ENCODE measurements at regions not wholly inside any gene's neighbourhood (a gene's known extent, or its start where the extent isn't known, plus 50 kb on each side); places are given as distances from the start of the nearest gene placed in this dataset.
"Not testable (repeated sequence)": the region's sequence is repeated elsewhere in the genome, so short reads cannot be mapped to it uniquely, and the experiment has no call there.

DNA sequence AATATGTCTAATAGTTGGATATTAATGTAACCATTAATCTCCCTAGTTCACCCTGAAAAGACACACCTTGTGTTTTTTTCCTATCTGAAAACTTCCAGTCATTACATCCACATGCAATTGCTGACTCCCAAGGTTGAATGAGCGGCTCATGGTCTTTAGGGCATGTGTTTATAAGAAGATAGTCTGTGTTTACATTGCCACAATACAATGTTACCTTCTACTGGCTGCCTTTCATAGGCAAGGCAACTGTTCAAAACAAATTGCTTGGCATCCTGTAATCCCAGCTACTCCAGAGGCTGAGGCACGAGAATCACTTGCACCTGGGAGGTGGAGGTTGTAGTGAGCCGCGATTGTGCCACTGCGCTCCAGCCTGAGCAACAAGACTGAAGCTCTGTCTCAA lies 52.6 kb upstream of the GPCPD1 start:
- CTCF ChIA-PET: no interaction called here
- BruUV-seq (replicated peaks): no TSS peak
- no peak overlapping the region for H3K27ac Mint-ChIP-seq (ENCODE audit: unreplicated experiment)
- TF ChIP-seq, protein P1, sequence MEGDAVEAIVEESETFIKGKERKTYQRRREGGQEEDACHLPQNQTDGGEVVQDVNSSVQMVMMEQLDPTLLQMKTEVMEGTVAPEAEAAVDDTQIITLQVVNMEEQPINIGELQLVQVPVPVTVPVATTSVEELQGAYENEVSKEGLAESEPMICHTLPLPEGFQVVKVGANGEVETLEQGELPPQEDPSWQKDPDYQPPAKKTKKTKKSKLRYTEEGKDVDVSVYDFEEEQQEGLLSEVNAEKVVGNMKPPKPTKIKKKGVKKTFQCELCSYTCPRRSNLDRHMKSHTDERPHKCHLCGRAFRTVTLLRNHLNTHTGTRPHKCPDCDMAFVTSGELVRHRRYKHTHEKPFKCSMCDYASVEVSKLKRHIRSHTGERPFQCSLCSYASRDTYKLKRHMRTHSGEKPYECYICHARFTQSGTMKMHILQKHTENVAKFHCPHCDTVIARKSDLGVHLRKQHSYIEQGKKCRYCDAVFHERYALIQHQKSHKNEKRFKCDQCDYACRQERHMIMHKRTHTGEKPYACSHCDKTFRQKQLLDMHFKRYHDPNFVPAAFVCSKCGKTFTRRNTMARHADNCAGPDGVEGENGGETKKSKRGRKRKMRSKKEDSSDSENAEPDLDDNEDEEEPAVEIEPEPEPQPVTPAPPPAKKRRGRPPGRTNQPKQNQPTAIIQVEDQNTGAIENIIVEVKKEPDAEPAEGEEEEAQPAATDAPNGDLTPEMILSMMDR (IDR thresholded peaks at IDR 0.05; ENCODE audit: unreplicated experiment): no peak
- H3K36me3 Mint-ChIP-seq (ENCODE audit: insufficient read depth, unreplicated experiment): no peaks in the 10 kb centered on the region
- H3K4me3 Mint-ChIP-seq (ENCODE audit: low read depth, unreplicated experiment): no peak overlapping the region
- H3K9me3 Mint-ChIP-seq (ENCODE audit: low read depth, unreplicated experiment): no peaks in the 10 kb centered on the region
- intact Hi-C loops (cut with micrococcal nuclease; ENCODE audit: unreplicated experiment): no loop called here
- no peaks in the 10 kb centered on the region for H3K4me1 Mint-ChIP-seq (ENCODE audit: low read depth, unreplicated experiment)
- peaks cover 2% of the 10 kb centered on the region for H3K27me3 Mint-ChIP-seq (ENCODE audit: unreplicated experiment)
- no peak for DNase-seq

DNA sequence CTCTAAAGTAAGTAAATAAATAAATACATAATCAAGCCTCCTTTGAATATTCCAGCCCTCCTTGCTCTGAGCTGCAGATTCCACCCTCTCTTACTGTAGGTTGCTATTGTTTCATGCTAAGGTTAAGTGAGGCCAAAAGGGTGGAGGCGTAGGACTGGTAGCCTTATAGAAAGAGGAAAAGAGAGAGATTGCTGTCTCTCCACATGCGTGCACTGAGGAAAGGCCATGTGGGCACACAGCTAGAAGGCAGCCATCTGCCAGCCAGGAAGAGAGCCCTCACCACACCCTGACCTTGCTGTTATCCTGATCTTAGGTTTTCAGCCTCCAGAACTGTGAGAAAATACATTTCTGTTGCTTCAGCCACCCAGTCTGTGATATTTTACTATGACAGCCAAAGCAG lies 52.0 kb upstream of the GPCPD1 start:
- H3K27me3 Mint-ChIP-seq (ENCODE audit: unreplicated experiment): no peaks in the 10 kb centered on the region
- H3K27ac Mint-ChIP-seq (ENCODE audit: unreplicated experiment): no peak overlapping the region
- no TSS peak for BruUV-seq (replicated peaks)
- CTCF ChIA-PET: no interaction called here
- H3K36me3 Mint-ChIP-seq (ENCODE audit: insufficient read depth, unreplicated experiment): peaks cover under 1% of the 10 kb centered on the region
- H3K4me3 Mint-ChIP-seq (ENCODE audit: low read depth, unreplicated experiment): no peak overlapping the region
- peaks cover 1% of the 10 kb centered on the region for H3K4me1 Mint-ChIP-seq (ENCODE audit: low read depth, unreplicated experiment)
- TF ChIP-seq, protein P1 (IDR thresholded peaks at IDR 0.05; ENCODE audit: unreplicated experiment): no peak
- intact Hi-C loops (cut with micrococcal nuclease; ENCODE audit: unreplicated experiment): no loop called here
- no peak for DNase-seq
- H3K9me3 Mint-ChIP-seq (ENCODE audit: low read depth, unreplicated experiment): no peaks in the 10 kb centered on the region

DNA sequence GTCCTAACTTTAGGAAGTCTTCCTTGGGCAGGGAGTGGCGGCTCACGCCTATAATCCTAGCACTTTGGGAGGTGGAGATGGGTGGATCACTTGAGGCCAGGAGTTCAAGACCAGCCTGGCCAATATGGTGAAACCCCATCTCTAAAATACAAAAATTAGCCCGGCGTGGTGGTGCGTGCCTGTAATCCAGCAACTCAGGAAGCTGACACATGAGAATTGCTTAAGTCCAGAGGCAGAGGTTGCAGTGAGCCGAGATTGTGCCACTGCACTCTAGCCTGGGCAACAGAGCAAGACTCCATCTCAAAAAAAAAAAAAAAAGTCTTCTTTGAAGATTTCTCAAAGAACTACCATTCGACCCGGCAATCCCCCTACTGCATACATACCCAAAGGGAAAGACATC lies 50.0 kb upstream of the GPCPD1 start:
- H3K36me3 Mint-ChIP-seq (ENCODE audit: insufficient read depth, unreplicated experiment); H3K27me3 Mint-ChIP-seq (ENCODE audit: unreplicated experiment); H3K4me3 Mint-ChIP-seq (ENCODE audit: low read depth, unreplicated experiment); DNase-seq; intact Hi-C loops (cut with micrococcal nuclease; ENCODE audit: unreplicated experiment); H3K27ac Mint-ChIP-seq (ENCODE audit: unreplicated experiment); BruUV-seq (replicated peaks); H3K9me3 Mint-ChIP-seq (ENCODE audit: low read depth, unreplicated experiment): not testable (repeated sequence)
- H3K4me1 Mint-ChIP-seq (ENCODE audit: low read depth, unreplicated experiment): peaks cover 15% of the 10 kb centered on the region
- CTCF ChIA-PET: interaction anchor here (0.7 kb wide), 1 partner anchor 64 kb away, joined by 3 read pairs; no protein-coding TSS in a partner anchor

Measured in Calu3 (cell line).